GM23338 (cell line): ENCODE measurements at regions not wholly inside any gene's neighbourhood (a gene's known extent, or its start where the extent isn't known, plus 50 kb on each side); places are given as distances from the start of the nearest gene placed in this dataset.

Experiments used
- CREB1 ChIP-seq: fragments of 250-450 bp; sonication (Bioruptor Pico); IDR thresholded peaks from 2 replicates; pipeline ENCODE4 v1.5.0; 2020; ENCODE audit warnings: low read depth, mild to moderate bottlenecking, moderate library complexity
- ETS1 ChIP-seq: IDR thresholded peaks from 2 replicates; pipeline ENCODE4 v1.6.1; 2016; ENCODE audit warnings: antibody characterized with exemption
- EZH2 ChIP-seq: fragments of 200-600 bp; sonication (generic); IDR thresholded peaks from one replicate; pipeline ENCODE4 v1.8.0; 2017; ENCODE audit warnings: antibody characterized with exemption, mild to moderate bottlenecking, low read depth; ENCODE audit not compliant: unreplicated experiment
- POLR2AphosphoS5 ChIP-seq: IDR thresholded peaks from 2 replicates; pipeline ENCODE4 v1.6.1; 2016; ENCODE audit warnings: antibody characterized with exemption, low read depth
- ZNF114 ChIP-seq: fragments of 250-450 bp; sonication (Bioruptor Pico); IDR thresholded peaks from 2 replicates; pipeline ENCODE4 v1.5.0; 2020; ENCODE audit warnings: mild to moderate bottlenecking, moderate library complexity
- TF ChIP-seq, protein P1 (sequence below), 2 experiments: fragments of 200-600 bp in 1 of 2; sonication (generic) in 1 of 2; conservative IDR thresholded peaks; 2 replicates each; pipeline versions ENCODE4 v1.5.1 to v1.6.1; 2016 to 2017; ENCODE audit warnings: antibody characterized with exemption in 2 of 2, low read depth in 2 of 2, mild to moderate bottlenecking in 2 of 2, moderate library complexity in 1 of 2
- TF ChIP-seq, protein P2 (sequence below): IDR thresholded peaks from one replicate; pipeline ENCODE4 v1.6.1; 2018; ENCODE audit warnings: antibody characterized with exemption; ENCODE audit not compliant: unreplicated experiment

- TF ChIP-seq EZH2, result no peak
- TF ChIP-seq, protein P1, sequence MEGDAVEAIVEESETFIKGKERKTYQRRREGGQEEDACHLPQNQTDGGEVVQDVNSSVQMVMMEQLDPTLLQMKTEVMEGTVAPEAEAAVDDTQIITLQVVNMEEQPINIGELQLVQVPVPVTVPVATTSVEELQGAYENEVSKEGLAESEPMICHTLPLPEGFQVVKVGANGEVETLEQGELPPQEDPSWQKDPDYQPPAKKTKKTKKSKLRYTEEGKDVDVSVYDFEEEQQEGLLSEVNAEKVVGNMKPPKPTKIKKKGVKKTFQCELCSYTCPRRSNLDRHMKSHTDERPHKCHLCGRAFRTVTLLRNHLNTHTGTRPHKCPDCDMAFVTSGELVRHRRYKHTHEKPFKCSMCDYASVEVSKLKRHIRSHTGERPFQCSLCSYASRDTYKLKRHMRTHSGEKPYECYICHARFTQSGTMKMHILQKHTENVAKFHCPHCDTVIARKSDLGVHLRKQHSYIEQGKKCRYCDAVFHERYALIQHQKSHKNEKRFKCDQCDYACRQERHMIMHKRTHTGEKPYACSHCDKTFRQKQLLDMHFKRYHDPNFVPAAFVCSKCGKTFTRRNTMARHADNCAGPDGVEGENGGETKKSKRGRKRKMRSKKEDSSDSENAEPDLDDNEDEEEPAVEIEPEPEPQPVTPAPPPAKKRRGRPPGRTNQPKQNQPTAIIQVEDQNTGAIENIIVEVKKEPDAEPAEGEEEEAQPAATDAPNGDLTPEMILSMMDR (conservative IDR thresholded peaks at IDR 0.05; ENCODE audit: low read depth in 2 of 2), result no peak
- TF ChIP-seq ZNF114 (CRISPR knock-in tag), result no peak
- TF ChIP-seq CREB1, result no peak
- no peak for TF ChIP-seq POLR2AphosphoS5
- TF ChIP-seq, protein P2, sequence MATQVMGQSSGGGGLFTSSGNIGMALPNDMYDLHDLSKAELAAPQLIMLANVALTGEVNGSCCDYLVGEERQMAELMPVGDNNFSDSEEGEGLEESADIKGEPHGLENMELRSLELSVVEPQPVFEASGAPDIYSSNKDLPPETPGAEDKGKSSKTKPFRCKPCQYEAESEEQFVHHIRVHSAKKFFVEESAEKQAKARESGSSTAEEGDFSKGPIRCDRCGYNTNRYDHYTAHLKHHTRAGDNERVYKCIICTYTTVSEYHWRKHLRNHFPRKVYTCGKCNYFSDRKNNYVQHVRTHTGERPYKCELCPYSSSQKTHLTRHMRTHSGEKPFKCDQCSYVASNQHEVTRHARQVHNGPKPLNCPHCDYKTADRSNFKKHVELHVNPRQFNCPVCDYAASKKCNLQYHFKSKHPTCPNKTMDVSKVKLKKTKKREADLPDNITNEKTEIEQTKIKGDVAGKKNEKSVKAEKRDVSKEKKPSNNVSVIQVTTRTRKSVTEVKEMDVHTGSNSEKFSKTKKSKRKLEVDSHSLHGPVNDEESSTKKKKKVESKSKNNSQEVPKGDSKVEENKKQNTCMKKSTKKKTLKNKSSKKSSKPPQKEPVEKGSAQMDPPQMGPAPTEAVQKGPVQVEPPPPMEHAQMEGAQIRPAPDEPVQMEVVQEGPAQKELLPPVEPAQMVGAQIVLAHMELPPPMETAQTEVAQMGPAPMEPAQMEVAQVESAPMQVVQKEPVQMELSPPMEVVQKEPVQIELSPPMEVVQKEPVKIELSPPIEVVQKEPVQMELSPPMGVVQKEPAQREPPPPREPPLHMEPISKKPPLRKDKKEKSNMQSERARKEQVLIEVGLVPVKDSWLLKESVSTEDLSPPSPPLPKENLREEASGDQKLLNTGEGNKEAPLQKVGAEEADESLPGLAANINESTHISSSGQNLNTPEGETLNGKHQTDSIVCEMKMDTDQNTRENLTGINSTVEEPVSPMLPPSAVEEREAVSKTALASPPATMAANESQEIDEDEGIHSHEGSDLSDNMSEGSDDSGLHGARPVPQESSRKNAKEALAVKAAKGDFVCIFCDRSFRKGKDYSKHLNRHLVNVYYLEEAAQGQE, result no peak
- TF ChIP-seq ETS1, result no peak
These were observed 105.6 kb upstream of the SALL3 start for GRCh38 chr18:78873926-78874500.
